ENCODE measurements at regions not wholly inside any gene's neighbourhood (a gene's known extent, or its start where the extent isn't known, plus 50 kb on each side); places are given as distances from the start of the nearest gene placed in this dataset.

DNA sequence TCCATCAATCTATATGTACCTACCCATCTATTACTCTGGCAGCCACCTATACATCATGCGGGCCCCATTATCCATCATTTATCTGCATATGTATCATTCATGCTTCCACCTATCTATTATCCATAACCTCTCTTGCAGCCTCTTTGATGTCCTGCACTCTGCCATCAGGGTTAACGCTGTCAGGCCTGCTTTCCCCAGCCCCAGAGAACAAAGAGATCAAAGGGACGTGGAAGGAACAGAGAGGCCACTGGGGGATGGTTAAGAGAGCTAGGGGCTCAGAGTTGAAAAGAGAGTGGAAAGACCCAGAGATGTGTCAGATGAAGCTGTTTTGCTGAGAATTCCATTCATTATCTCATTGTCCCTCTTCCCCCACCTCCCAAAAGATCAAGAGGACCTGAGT is 67.3 kb upstream of the CCDC167 start:
- TF ChIP-seq, protein P1, sequence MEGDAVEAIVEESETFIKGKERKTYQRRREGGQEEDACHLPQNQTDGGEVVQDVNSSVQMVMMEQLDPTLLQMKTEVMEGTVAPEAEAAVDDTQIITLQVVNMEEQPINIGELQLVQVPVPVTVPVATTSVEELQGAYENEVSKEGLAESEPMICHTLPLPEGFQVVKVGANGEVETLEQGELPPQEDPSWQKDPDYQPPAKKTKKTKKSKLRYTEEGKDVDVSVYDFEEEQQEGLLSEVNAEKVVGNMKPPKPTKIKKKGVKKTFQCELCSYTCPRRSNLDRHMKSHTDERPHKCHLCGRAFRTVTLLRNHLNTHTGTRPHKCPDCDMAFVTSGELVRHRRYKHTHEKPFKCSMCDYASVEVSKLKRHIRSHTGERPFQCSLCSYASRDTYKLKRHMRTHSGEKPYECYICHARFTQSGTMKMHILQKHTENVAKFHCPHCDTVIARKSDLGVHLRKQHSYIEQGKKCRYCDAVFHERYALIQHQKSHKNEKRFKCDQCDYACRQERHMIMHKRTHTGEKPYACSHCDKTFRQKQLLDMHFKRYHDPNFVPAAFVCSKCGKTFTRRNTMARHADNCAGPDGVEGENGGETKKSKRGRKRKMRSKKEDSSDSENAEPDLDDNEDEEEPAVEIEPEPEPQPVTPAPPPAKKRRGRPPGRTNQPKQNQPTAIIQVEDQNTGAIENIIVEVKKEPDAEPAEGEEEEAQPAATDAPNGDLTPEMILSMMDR (IDR thresholded peaks at IDR 0.05): no peak
- TF ChIP-seq POLR2A (IDR thresholded peaks at IDR 0.05): no peak

Measured in right lobe of liver (tissue), 4 donors.